Posterior cingulate gyrus (tissue), 11 donors: ENCODE measurements at regions not wholly inside any gene's neighbourhood (a gene's known extent, or its start where the extent isn't known, plus 50 kb on each side); places are given as distances from the start of the nearest gene placed in this dataset.

Experiments
- DNase-seq, 10 donors: peaks; one replicate each; pipeline versions ENCODE4 v3.0.0 to v3.0.0-alpha.2; 2020 to 2021; ENCODE audit warnings: mixed read lengths in 3 of 10
- intact Hi-C: fragments of 100-400 bp; cut with DNase I; formaldehyde crosslinking; loops from one replicate; pipeline ENCODE4 v1.15.1; 2023

GRCh38 chr6:3561725-3562124, 104.9 kb upstream of the SLC22A23 start:
- intact Hi-C loops: no loop called here
- no peak for DNase-seq

- intact Hi-C loops: no loop called here
- DNase-seq: no peak
These were observed 103.4 kb upstream of the SLC22A23 start for GRCh38 chr6:3560211-3560610.

- intact Hi-C loops: no loop called here
- DNase-seq: no peak
These were observed 102.7 kb upstream of the SLC22A23 start for GRCh38 chr6:3559561-3559960.

GRCh38 chr6:3557336-3557735, 100.5 kb upstream of the SLC22A23 start:
- no peak for DNase-seq
- intact Hi-C loops: no loop called here

- intact Hi-C loops: no loop called here
- no peak for DNase-seq
These were observed 96.4 kb upstream of the SLC22A23 start for GRCh38 chr6:3553254-3553653.

GRCh38 chr6:3551716-3552511, 95.1 kb upstream of the SLC22A23 start:
- intact Hi-C loops: no loop called here
- no peak for DNase-seq

GRCh38 chr6:3549314-3549940, 92.6 kb upstream of the SLC22A23 start:
- no peak for DNase-seq
- intact Hi-C loops: no loop called here

- intact Hi-C loops: no loop called here
- no peak for DNase-seq
These were observed 89.3 kb upstream of the SLC22A23 start for GRCh38 chr6:3546121-3546520.

GRCh38 chr6:3545156-3545555, 88.3 kb upstream of the SLC22A23 start:
- DNase-seq: no peak
- intact Hi-C loops: no loop called here

- intact Hi-C loops: no loop called here
- DNase-seq: no peak
These were observed 85.3 kb upstream of the SLC22A23 start for GRCh38 chr6:3542032-3542640.

GRCh38 chr6:3541006-3541585, 84.2 kb upstream of the SLC22A23 start:
- intact Hi-C loops: no loop called here

GRCh38 chr6:3540253-3540820, 83.5 kb upstream of the SLC22A23 start:
- intact Hi-C loops: no loop called here
- peak in 1 of 10 donors; percentile 76 for DNase-seq

More at GRCh38 chr6:3541006-3541585, 84.2 kb upstream of the SLC22A23 start:
- no peak for DNase-seq

- intact Hi-C loops: no loop called here
- DNase-seq: no peak
These were observed 81.7 kb upstream of the SLC22A23 start for GRCh38 chr6:3538536-3538935.

- DNase-seq: no peak
- intact Hi-C loops: no loop called here
These were observed 80.1 kb upstream of the SLC22A23 start for GRCh38 chr6:3536901-3537300.

- intact Hi-C loops: no loop called here
- peak in 1 of 10 donors; percentile 66 for DNase-seq
These were observed 79.1 kb upstream of the SLC22A23 start for GRCh38 chr6:3535776-3536435.

GRCh38 chr6:3535033-3535775, 78.4 kb upstream of the SLC22A23 start:
- no peak for DNase-seq
- intact Hi-C loops: no loop called here

- no peak for DNase-seq
- intact Hi-C loops: no loop called here
These were observed 77.7 kb upstream of the SLC22A23 start for GRCh38 chr6:3534599-3534998.

- intact Hi-C loops: no loop called here
- no peak for DNase-seq
These were observed 77.1 kb upstream of the SLC22A23 start for GRCh38 chr6:3533981-3534380.

GRCh38 chr6:3532296-3532916, 75.6 kb upstream of the SLC22A23 start:
- no peak for DNase-seq
- intact Hi-C loops: no loop called here
